Transverse colon (tissue), 4 donors: ENCODE measurements at regions not wholly inside any gene's neighbourhood (a gene's known extent, or its start where the extent isn't known, plus 50 kb on each side); places are given as distances from the start of the nearest gene placed in this dataset.

Experiments
- EP300 ChIP-seq: sonication (generic); formaldehyde crosslinking; IDR thresholded peaks from one replicate; pipeline ENCODE4 v1.6.1; 2017; ENCODE audit warnings: antibody characterized with exemption, low read depth
- POLR2A ChIP-seq: fragments of 450-650 bp; IDR thresholded peaks from one replicate; pipeline ENCODE4 v1.6.1; 2016; ENCODE audit warnings: antibody characterized with exemption, mild to moderate bottlenecking, moderate library complexity
- POLR2AphosphoS5 ChIP-seq, 3 donors: sonication (generic); formaldehyde crosslinking; IDR thresholded peaks; one replicate each; pipeline ENCODE4 v1.6.1; 2016; ENCODE audit warnings: antibody characterized with exemption in 3 of 3
- TF ChIP-seq, protein P1 (sequence below), 5 experiments: fragments of 200-600 bp in 3 of 5; fragments of 450-650 bp in 2 of 5; sonication (generic) in 3 of 5; IDR thresholded peaks; 1 replicate in 2 of 5; 2 replicates in 3 of 5; pipeline ENCODE4 v1.5.1; 2016 to 2017; ENCODE audit warnings: antibody characterized with exemption in 5 of 5, inconsistent platforms in 3 of 5, mild to moderate bottlenecking in 2 of 5, moderate library complexity in 1 of 5

DNA sequence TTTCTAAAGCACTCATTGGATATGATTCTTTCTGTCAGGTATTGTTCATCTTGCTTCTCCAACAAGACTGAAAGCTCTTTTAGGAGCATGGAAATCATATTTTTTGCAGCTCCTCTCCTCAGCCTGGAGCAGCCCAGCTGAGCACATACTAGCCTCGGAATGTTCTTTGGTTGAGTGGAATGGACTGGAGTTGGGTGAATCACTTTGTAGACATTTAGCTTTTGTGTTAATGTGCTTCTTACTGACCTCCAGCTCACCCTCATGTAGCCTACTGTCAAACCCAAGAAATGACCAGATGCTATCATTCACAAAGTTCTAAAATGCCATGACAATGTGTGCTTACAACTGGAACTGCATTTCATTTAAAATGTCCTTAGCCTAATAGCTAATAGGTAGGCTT lies 161.1 kb downstream of the NUAK1 start:
- TF ChIP-seq, protein P1, sequence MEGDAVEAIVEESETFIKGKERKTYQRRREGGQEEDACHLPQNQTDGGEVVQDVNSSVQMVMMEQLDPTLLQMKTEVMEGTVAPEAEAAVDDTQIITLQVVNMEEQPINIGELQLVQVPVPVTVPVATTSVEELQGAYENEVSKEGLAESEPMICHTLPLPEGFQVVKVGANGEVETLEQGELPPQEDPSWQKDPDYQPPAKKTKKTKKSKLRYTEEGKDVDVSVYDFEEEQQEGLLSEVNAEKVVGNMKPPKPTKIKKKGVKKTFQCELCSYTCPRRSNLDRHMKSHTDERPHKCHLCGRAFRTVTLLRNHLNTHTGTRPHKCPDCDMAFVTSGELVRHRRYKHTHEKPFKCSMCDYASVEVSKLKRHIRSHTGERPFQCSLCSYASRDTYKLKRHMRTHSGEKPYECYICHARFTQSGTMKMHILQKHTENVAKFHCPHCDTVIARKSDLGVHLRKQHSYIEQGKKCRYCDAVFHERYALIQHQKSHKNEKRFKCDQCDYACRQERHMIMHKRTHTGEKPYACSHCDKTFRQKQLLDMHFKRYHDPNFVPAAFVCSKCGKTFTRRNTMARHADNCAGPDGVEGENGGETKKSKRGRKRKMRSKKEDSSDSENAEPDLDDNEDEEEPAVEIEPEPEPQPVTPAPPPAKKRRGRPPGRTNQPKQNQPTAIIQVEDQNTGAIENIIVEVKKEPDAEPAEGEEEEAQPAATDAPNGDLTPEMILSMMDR (IDR thresholded peaks at IDR 0.05) = no peak
- TF ChIP-seq POLR2A (no peak), EP300 (no peak), POLR2AphosphoS5 (IDR thresholded peaks at IDR 0.05) (no peak)
